ENCODE measurements at regions not wholly inside any gene's neighbourhood (a gene's known extent, or its start where the extent isn't known, plus 50 kb on each side); places are given as distances from the start of the nearest gene placed in this dataset.

GRCh38 chr11:45000918-45001317 lies 50.2 kb upstream of the TP53I11 start:
- TF ChIP-seq SIN3A (IDR thresholded peaks at IDR 0.05; ENCODE audit: borderline replicate concordance, insufficient read depth, low read length) (no peak), FOXP2 (optimal IDR thresholded peaks at IDR 0.05; ENCODE audit: borderline replicate concordance, extremely low read depth, extremely low read length, insufficient read depth) (no peak), REST (IDR thresholded peaks at IDR 0.05; ENCODE audit: insufficient read depth in 1 of 2, low read depth in 2 of 2, low read length in 2 of 2) (no peak), POLR2AphosphoS5 (IDR thresholded peaks at IDR 0.05; ENCODE audit: low read depth, low read length) (no peak)

- TF ChIP-seq SIN3A (IDR thresholded peaks at IDR 0.05; ENCODE audit: borderline replicate concordance, insufficient read depth, low read length) = no peak
- TF ChIP-seq POLR2AphosphoS5 (IDR thresholded peaks at IDR 0.05; ENCODE audit: low read depth, low read length) = no peak
- TF ChIP-seq TAF1 (IDR thresholded peaks at IDR 0.05; ENCODE audit: borderline replicate concordance, insufficient read depth, low read length) = no peak
- no peak for TF ChIP-seq FOXP2 (optimal IDR thresholded peaks at IDR 0.05; ENCODE audit: borderline replicate concordance, extremely low read depth, extremely low read length, insufficient read depth)
- no peak for TF ChIP-seq REST (IDR thresholded peaks at IDR 0.05; ENCODE audit: insufficient read depth in 1 of 2, low read depth in 2 of 2, low read length in 2 of 2)
These were observed 50.9 kb upstream of the TP53I11 start for GRCh38 chr11:45001466-45002165.

GRCh38 chr11:45005106-45005505 lies 54.4 kb upstream of the TP53I11 start:
- TF ChIP-seq TAF1 (IDR thresholded peaks at IDR 0.05; ENCODE audit: borderline replicate concordance, insufficient read depth, low read length) = no peak
- no peak for TF ChIP-seq FOXP2 (optimal IDR thresholded peaks at IDR 0.05; ENCODE audit: borderline replicate concordance, extremely low read depth, extremely low read length, insufficient read depth)
- TF ChIP-seq SIN3A (IDR thresholded peaks at IDR 0.05; ENCODE audit: borderline replicate concordance, insufficient read depth, low read length) = no peak
- no peak for TF ChIP-seq POLR2AphosphoS5 (IDR thresholded peaks at IDR 0.05; ENCODE audit: low read depth, low read length)
- no peak for TF ChIP-seq REST (IDR thresholded peaks at IDR 0.05; ENCODE audit: insufficient read depth in 1 of 2, low read depth in 2 of 2, low read length in 2 of 2)

- no peak for TF ChIP-seq REST (IDR thresholded peaks at IDR 0.05; ENCODE audit: insufficient read depth in 1 of 2, low read depth in 2 of 2, low read length in 2 of 2)
- TF ChIP-seq FOXP2 (optimal IDR thresholded peaks at IDR 0.05; ENCODE audit: borderline replicate concordance, extremely low read depth, extremely low read length, insufficient read depth) = no peak
- TF ChIP-seq TAF1 (IDR thresholded peaks at IDR 0.05; ENCODE audit: borderline replicate concordance, insufficient read depth, low read length) = no peak
- no peak for TF ChIP-seq SIN3A (IDR thresholded peaks at IDR 0.05; ENCODE audit: borderline replicate concordance, insufficient read depth, low read length)
- TF ChIP-seq POLR2AphosphoS5 (IDR thresholded peaks at IDR 0.05; ENCODE audit: low read depth, low read length) = no peak
These were observed 56.3 kb upstream of the TP53I11 start for GRCh38 chr11:45007011-45007410.

Data from PFSK-1 (cell line).